SK-N-SH (cell line): ENCODE measurements at regions not wholly inside any gene's neighbourhood (a gene's known extent, or its start where the extent isn't known, plus 50 kb on each side); places are given as distances from the start of the nearest gene placed in this dataset.

Source experiments
- CTCF ChIA-PET: fragments of 300-600, 350-600 bp; formaldehyde crosslinking; extraction: SDS; loops from one replicate; lab custom pipeline; 2021; lab: Yijun Ruan, JAX
- POLR2A ChIA-PET: fragments of 350-600 bp; sonication (Branson Sonifier 250); formaldehyde crosslinking; extraction: SDS; loops from one replicate; lab custom pipeline; 2020; ENCODE audit warnings: antibody characterized with exemption, inconsistent platforms; lab: Yijun Ruan, JAX
- DNase-seq: peaks from one replicate; pipeline ENCODE4 v3.0.0; 2012
- H2AFZ ChIP-seq: fragments of 200-600 bp; sonication (generic); 2 replicates; pipeline ENCODE4 v1.8.1; 2016; ENCODE audit warnings: antibody characterized with exemption, mild to moderate bottlenecking, low read depth
- H3F3A ChIP-seq: fragments of 200-600 bp; sonication (generic); replicated peaks from 2 replicates; pipeline ENCODE3; 2016; ENCODE audit warnings: antibody characterized with exemption, mild to moderate bottlenecking; ENCODE audit not compliant: insufficient read depth
- H3K27ac ChIP-seq, 2 experiments: fragments of 200-500 bp in 1 of 2; fragments of 200-600 bp in 1 of 2; sonication (Bioruptor generic) in 1 of 2; sonication (generic), shearing (Covaris generic) in 1 of 2; 2 replicates each; pipeline versions ENCODE4 v1.5.1 to v1.6.1; 2014 to 2016; ENCODE audit warnings: low read depth in 2 of 2, inconsistent platforms in 1 of 2, low read length in 1 of 2, mild to moderate bottlenecking in 1 of 2, mixed read lengths in 1 of 2
- H3K27me3 ChIP-seq: fragments of 200-600 bp; sonication (generic), shearing (Covaris generic); 2 replicates; pipeline ENCODE4 v1.6.1; 2016; ENCODE audit warnings: mixed run types; ENCODE audit not compliant: insufficient read depth
- H3K36me3 ChIP-seq, 2 experiments: fragments of 200-500 bp in 1 of 2; fragments of 200-600 bp in 1 of 2; sonication (Bioruptor generic) in 1 of 2; sonication (generic) in 1 of 2; replicated peaks in 1 of 2; 2 replicates each; pipeline versions ENCODE3 to v1.5.1; 2014 to 2016; ENCODE audit warnings: low read length in 1 of 2, mild to moderate bottlenecking in 1 of 2; ENCODE audit not compliant: insufficient read depth in 2 of 2, control insufficient read depth in 1 of 2
- H3K4me1 ChIP-seq, 2 experiments: fragments of 200-500 bp in 1 of 2; fragments of 200-600 bp in 1 of 2; sonication (Bioruptor generic) in 1 of 2; sonication (generic), shearing (Covaris generic) in 1 of 2; 2 replicates each; pipeline versions ENCODE4 v1.5.1 to v1.6.1; 2014 to 2016; ENCODE audit warnings: low read depth in 1 of 2, low read length in 1 of 2, mixed run types in 1 of 2; ENCODE audit not compliant: insufficient read depth in 2 of 2, control insufficient read depth in 1 of 2
- H3K4me2 ChIP-seq: fragments of 200-600 bp; sonication (generic), shearing (Covaris generic); 2 replicates; pipeline ENCODE4 v1.6.1; 2017; ENCODE audit warnings: mixed run types
- H3K4me3 ChIP-seq, 2 experiments: fragments of 200-500 bp in 1 of 2; fragments of 200-600 bp in 1 of 2; sonication (Bioruptor generic) in 1 of 2; sonication (generic), shearing (Covaris generic) in 1 of 2; 2 replicates each; pipeline versions ENCODE4 v1.5.1 to v1.8.1; 2014 to 2016; ENCODE audit warnings: low read depth in 2 of 2, inconsistent platforms in 1 of 2, low read length in 1 of 2, mild to moderate bottlenecking in 1 of 2, mixed read lengths in 1 of 2, moderate library complexity in 1 of 2
- H3K79me2 ChIP-seq: fragments of 200-600 bp; sonication (generic); 2 replicates; pipeline ENCODE4 v1.8.1; 2017; ENCODE audit warnings: mild to moderate bottlenecking; ENCODE audit not compliant: insufficient read depth
- H3K9ac ChIP-seq: fragments of 200-600 bp; sonication (generic); 2 replicates; pipeline ENCODE4 v1.6.1; 2017; ENCODE audit warnings: mixed run types
- H3K9me2 ChIP-seq: fragments of 200-600 bp; sonication (generic); 2 replicates; pipeline ENCODE4 v1.6.1; 2017; ENCODE audit warnings: mixed run types
- H3K9me3 ChIP-seq: fragments of 200-600 bp; sonication (generic); 2 replicates; pipeline ENCODE4 v1.6.1; 2017; ENCODE audit warnings: mixed run types, mild to moderate bottlenecking, moderate library complexity
- H4K20me1 ChIP-seq: fragments of 200-600 bp; sonication (generic); 2 replicates; pipeline ENCODE4 v1.6.1; 2017; ENCODE audit warnings: mild to moderate bottlenecking, mixed run types; ENCODE audit not compliant: insufficient read depth
- EZH2phosphoT487 ChIP-seq: fragments of 200-600 bp; sonication (generic); IDR thresholded peaks from 2 replicates; pipeline ENCODE4 v1.6.1; 2017; ENCODE audit warnings: low read depth, mixed run types, mild to moderate bottlenecking, antibody characterized with exemption, moderate library complexity, borderline replicate concordance
- FOSL2 ChIP-seq: IDR thresholded peaks from 2 replicates; pipeline ENCODE4 v1.4.0; 2012; ENCODE audit warnings: low read depth, mild to moderate bottlenecking, moderate library complexity, borderline replicate concordance
- FOXJ3 ChIP-seq: sonication (generic); formaldehyde crosslinking; IDR thresholded peaks from 2 replicates; pipeline ENCODE4 v1.5.1; 2020; ENCODE audit warnings: mild to moderate bottlenecking, missing genetic modification reagents
- JUND ChIP-seq: IDR thresholded peaks from 2 replicates; pipeline ENCODE4 v1.4.0; 2012
- MEF2A ChIP-seq: IDR thresholded peaks from 2 replicates; pipeline ENCODE4 v1.4.0; 2012; ENCODE audit warnings: low read depth, borderline replicate concordance
- RAD21 ChIP-seq: IDR thresholded peaks from 2 replicates; pipeline ENCODE4 v1.6.1; 2012; ENCODE audit warnings: mild to moderate bottlenecking, low read length
- RXRA ChIP-seq: IDR thresholded peaks from 2 replicates; pipeline ENCODE4 v1.4.0; 2012; ENCODE audit warnings: low read depth, mild to moderate bottlenecking, borderline replicate concordance
- TCF12 ChIP-seq: IDR thresholded peaks from 2 replicates; pipeline ENCODE4 v1.4.0; 2012
- YY1 ChIP-seq: IDR thresholded peaks from 2 replicates; pipeline ENCODE4 v1.4.0; 2012; ENCODE audit warnings: low read depth, mild to moderate bottlenecking
- WGBS: methylation state at CpG from one replicate; pipeline ENCODE4 v1.1.6; 2017; ENCODE audit warnings: low lambda C conversion rate; 5-methylcytosine and 5-hydroxymethylcytosine counted together
- TF ChIP-seq, protein P1 (sequence below): IDR thresholded peaks from 2 replicates; pipeline ENCODE4; 2012
- TF ChIP-seq, protein P2 (sequence below): IDR thresholded peaks from 2 replicates; pipeline ENCODE4 v1.4.0; 2012; ENCODE audit warnings: low read depth, borderline replicate concordance
- TF ChIP-seq, protein P3 (sequence below): IDR thresholded peaks from 2 replicates; pipeline ENCODE4 v1.4.0; 2012; ENCODE audit warnings: low read depth, borderline replicate concordance
- TF ChIP-seq, protein P4 (sequence below): fragments of 150-350 bp; IDR thresholded peaks from 2 replicates; pipeline ENCODE4 v1.6.1; 2016; ENCODE audit warnings: mild to moderate bottlenecking, low read depth, low read length
- TF ChIP-seq, protein P5 (sequence below): IDR thresholded peaks from 2 replicates; pipeline ENCODE4 v1.6.1; 2012; ENCODE audit warnings: mild to moderate bottlenecking, low read depth, low read length, moderate library complexity

GRCh38 chr6:127058027-127058426 lies 60.4 kb upstream of the RSPO3 start:
- H3K9me3 ChIP-seq: no peaks in the 10 kb centered on the region; the same call in 1 of the 2 replicates
- TF ChIP-seq TCF12: peak; percentile 56
- TF ChIP-seq FOSL2: peak; percentile 21; the same call in 1 of the 2 replicates
- TF ChIP-seq, protein P1, sequence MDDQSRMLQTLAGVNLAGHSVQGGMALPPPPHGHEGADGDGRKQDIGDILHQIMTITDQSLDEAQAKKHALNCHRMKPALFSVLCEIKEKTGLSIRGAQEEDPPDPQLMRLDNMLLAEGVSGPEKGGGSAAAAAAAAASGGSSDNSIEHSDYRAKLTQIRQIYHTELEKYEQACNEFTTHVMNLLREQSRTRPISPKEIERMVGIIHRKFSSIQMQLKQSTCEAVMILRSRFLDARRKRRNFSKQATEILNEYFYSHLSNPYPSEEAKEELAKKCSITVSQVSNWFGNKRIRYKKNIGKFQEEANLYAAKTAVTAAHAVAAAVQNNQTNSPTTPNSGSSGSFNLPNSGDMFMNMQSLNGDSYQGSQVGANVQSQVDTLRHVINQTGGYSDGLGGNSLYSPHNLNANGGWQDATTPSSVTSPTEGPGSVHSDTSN: peak; percentile 75
- peak; percentile 54; the same call in 1 of the 2 replicates for TF ChIP-seq JUND
- TF ChIP-seq, protein P2, sequence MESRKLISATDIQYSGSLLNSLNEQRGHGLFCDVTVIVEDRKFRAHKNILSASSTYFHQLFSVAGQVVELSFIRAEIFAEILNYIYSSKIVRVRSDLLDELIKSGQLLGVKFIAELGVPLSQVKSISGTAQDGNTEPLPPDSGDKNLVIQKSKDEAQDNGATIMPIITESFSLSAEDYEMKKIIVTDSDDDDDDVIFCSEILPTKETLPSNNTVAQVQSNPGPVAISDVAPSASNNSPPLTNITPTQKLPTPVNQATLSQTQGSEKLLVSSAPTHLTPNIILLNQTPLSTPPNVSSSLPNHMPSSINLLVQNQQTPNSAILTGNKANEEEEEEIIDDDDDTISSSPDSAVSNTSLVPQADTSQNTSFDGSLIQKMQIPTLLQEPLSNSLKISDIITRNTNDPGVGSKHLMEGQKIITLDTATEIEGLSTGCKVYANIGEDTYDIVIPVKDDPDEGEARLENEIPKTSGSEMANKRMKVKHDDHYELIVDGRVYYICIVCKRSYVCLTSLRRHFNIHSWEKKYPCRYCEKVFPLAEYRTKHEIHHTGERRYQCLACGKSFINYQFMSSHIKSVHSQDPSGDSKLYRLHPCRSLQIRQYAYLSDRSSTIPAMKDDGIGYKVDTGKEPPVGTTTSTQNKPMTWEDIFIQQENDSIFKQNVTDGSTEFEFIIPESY: no peak
- no peak overlapping the region; a peak in 1 of 4 replicates for H3K27ac ChIP-seq
- ChIA-PET CTCF (no interaction called here), POLR2A (no interaction called here)
- no peak overlapping the region for H3K4me2 ChIP-seq
- 62% methylated on average over 2 of the region's 2 CpGs for WGBS
- no peak overlapping the region for H3K9ac ChIP-seq
- H3K4me1 ChIP-seq: peaks cover 0 to 4% of the 10 kb centered on the region in 2 experiments; a peak in 1 of 4 replicates
- H3F3A ChIP-seq: peaks cover 12% of the 10 kb centered on the region
- no peaks in the 10 kb centered on the region for H4K20me1 ChIP-seq
- H3K79me2 ChIP-seq: no peaks in the 10 kb centered on the region
- H3K4me3 ChIP-seq: no peak overlapping the region
- no peak for DNase-seq
- H2AFZ ChIP-seq: no peak overlapping the region
- no peaks in the 10 kb centered on the region for H3K9me2 ChIP-seq
- no peaks in the 10 kb centered on the region for H3K27me3 ChIP-seq
- no peaks in the 10 kb centered on the region for H3K36me3 ChIP-seq

DNA sequence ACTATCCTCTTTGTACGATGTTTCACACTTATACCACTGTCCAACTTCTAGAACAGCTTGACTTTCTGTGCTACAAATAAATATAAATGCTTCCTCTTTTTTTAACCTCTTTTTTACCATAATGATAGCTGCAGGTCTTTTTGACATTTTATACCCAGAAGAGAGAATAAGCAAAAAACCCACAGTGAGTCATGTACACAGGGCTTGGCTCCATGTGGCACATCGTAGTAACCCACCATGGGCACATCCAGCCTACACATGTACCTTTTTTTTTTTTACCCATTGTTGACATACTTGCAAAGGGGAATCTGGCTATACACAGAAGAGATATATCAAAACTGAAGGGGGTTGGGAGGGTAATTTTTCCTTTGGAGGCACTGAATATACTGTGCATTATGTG lies 59.5 kb upstream of the RSPO3 start:
- Histone ChIP-seq H3K4me3 (no peak overlapping the region), H3K9me3 (no peaks in the 10 kb centered on the region; the same call in 1 of the 2 replicates), H4K20me1 (no peaks in the 10 kb centered on the region), H3K9me2 (no peaks in the 10 kb centered on the region), H3K4me1 (no peaks in the 10 kb centered on the region), H3K36me3 (no peaks in the 10 kb centered on the region), H3K27me3 (no peaks in the 10 kb centered on the region), H3K9ac (no peak overlapping the region), H3K4me2 (no peak overlapping the region), H3K27ac (no peak overlapping the region), H3F3A (peaks cover 7% of the 10 kb centered on the region), H2AFZ (no peak overlapping the region), H3K79me2 (no peaks in the 10 kb centered on the region)
- CTCF ChIA-PET: interaction anchor here (1.6 kb wide), 1 partner anchor 11 kb away, joined by 3 read pairs; no protein-coding TSS in a partner anchor
- WGBS: 19% methylated on average over 2 of the region's 2 CpGs
- no peak for DNase-seq
- POLR2A ChIA-PET: no interaction called here
- TF ChIP-seq EZH2phosphoT487 (no peak), JUND (no peak), YY1 (no peak), RAD21 (no peak), FOXJ3 (no peak), MEF2A (no peak), RXRA (no peak)
- TF ChIP-seq, protein P3, sequence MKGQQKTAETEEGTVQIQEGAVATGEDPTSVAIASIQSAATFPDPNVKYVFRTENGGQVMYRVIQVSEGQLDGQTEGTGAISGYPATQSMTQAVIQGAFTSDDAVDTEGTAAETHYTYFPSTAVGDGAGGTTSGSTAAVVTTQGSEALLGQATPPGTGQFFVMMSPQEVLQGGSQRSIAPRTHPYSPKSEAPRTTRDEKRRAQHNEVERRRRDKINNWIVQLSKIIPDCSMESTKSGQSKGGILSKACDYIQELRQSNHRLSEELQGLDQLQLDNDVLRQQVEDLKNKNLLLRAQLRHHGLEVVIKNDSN: no peak
- TF ChIP-seq, protein P4, sequence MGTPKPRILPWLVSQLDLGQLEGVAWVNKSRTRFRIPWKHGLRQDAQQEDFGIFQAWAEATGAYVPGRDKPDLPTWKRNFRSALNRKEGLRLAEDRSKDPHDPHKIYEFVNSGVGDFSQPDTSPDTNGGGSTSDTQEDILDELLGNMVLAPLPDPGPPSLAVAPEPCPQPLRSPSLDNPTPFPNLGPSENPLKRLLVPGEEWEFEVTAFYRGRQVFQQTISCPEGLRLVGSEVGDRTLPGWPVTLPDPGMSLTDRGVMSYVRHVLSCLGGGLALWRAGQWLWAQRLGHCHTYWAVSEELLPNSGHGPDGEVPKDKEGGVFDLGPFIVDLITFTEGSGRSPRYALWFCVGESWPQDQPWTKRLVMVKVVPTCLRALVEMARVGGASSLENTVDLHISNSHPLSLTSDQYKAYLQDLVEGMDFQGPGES: no peak
- TF ChIP-seq, protein P5, sequence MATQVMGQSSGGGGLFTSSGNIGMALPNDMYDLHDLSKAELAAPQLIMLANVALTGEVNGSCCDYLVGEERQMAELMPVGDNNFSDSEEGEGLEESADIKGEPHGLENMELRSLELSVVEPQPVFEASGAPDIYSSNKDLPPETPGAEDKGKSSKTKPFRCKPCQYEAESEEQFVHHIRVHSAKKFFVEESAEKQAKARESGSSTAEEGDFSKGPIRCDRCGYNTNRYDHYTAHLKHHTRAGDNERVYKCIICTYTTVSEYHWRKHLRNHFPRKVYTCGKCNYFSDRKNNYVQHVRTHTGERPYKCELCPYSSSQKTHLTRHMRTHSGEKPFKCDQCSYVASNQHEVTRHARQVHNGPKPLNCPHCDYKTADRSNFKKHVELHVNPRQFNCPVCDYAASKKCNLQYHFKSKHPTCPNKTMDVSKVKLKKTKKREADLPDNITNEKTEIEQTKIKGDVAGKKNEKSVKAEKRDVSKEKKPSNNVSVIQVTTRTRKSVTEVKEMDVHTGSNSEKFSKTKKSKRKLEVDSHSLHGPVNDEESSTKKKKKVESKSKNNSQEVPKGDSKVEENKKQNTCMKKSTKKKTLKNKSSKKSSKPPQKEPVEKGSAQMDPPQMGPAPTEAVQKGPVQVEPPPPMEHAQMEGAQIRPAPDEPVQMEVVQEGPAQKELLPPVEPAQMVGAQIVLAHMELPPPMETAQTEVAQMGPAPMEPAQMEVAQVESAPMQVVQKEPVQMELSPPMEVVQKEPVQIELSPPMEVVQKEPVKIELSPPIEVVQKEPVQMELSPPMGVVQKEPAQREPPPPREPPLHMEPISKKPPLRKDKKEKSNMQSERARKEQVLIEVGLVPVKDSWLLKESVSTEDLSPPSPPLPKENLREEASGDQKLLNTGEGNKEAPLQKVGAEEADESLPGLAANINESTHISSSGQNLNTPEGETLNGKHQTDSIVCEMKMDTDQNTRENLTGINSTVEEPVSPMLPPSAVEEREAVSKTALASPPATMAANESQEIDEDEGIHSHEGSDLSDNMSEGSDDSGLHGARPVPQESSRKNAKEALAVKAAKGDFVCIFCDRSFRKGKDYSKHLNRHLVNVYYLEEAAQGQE: no peak
